Esophagus muscularis mucosa (tissue), 3 donors: ENCODE measurements at regions not wholly inside any gene's neighbourhood (a gene's known extent, or its start where the extent isn't known, plus 50 kb on each side); places are given as distances from the start of the nearest gene placed in this dataset.

Source experiments
- POLR2A ChIP-seq: fragments of 450-650 bp; IDR thresholded peaks from one replicate; pipeline ENCODE4 v1.6.1; 2017; ENCODE audit warnings: antibody characterized with exemption, moderate library complexity, mild to moderate bottlenecking, low read depth
- POLR2AphosphoS5 ChIP-seq, 2 donors: sonication (generic); formaldehyde crosslinking; IDR thresholded peaks; one replicate each; pipeline ENCODE4 v1.6.1; 2017; ENCODE audit warnings: antibody characterized with exemption in 2 of 2
- TF ChIP-seq, protein P1 (sequence below), 3 experiments: fragments of 200-600 bp in 2 of 3; fragments of 450-650 bp in 1 of 3; sonication (generic) in 2 of 3; IDR thresholded peaks; one replicate each; pipeline ENCODE4 v1.5.1; 2017 to 2019; ENCODE audit warnings: antibody characterized with exemption in 3 of 3, mild to moderate bottlenecking in 2 of 3, moderate library complexity in 1 of 3

DNA sequence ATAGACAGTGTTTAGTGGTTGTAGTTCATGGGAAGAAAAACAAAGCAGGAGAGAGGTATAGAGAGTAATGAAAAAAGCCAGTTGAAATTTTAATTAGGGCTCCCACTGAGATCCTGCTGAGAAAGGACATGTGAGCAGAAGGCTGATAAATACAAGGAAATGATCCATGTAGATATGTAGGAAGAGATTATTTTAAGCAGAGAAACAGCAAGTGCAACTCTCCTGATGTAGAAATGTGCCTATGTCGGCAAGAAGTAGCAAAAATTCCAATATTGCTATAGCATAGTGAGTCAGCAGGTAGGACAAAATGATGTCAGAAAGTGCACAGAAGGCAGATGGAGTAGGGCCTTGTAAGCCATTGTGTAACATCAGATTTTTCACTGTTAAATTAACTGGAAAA lies 1027.3 kb downstream of the PCDH18 start:
- TF ChIP-seq, protein P1, sequence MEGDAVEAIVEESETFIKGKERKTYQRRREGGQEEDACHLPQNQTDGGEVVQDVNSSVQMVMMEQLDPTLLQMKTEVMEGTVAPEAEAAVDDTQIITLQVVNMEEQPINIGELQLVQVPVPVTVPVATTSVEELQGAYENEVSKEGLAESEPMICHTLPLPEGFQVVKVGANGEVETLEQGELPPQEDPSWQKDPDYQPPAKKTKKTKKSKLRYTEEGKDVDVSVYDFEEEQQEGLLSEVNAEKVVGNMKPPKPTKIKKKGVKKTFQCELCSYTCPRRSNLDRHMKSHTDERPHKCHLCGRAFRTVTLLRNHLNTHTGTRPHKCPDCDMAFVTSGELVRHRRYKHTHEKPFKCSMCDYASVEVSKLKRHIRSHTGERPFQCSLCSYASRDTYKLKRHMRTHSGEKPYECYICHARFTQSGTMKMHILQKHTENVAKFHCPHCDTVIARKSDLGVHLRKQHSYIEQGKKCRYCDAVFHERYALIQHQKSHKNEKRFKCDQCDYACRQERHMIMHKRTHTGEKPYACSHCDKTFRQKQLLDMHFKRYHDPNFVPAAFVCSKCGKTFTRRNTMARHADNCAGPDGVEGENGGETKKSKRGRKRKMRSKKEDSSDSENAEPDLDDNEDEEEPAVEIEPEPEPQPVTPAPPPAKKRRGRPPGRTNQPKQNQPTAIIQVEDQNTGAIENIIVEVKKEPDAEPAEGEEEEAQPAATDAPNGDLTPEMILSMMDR (IDR thresholded peaks at IDR 0.05): no peak
- no peak for TF ChIP-seq POLR2A
- no peak for TF ChIP-seq POLR2AphosphoS5 (IDR thresholded peaks at IDR 0.05)
